GM11168 (cell line): ENCODE measurements at regions not wholly inside any gene's neighbourhood (a gene's known extent, or its start where the extent isn't known, plus 50 kb on each side); places are given as distances from the start of the nearest gene placed in this dataset.
"Not testable (repeated sequence)": the region's sequence is repeated elsewhere in the genome, so short reads cannot be mapped to it uniquely, and the experiment has no call there.

Experiments
- in situ Hi-C: fragments of 300-500 bp; cut with MboI; formaldehyde crosslinking; loops from one replicate; pipeline ENCODE4 v1.12.0; 2022; ENCODE audit warnings: low sequenced_read_pairs; ENCODE audit not compliant: unreplicated experiment

- in situ Hi-C loops: no loop called here
These were observed 940.0 kb upstream of the GRIA3 start for GRCh38 chrX:122244080-122244479.

- in situ Hi-C loops: no loop called here
These were observed 938.9 kb upstream of the GRIA3 start for GRCh38 chrX:122245175-122245574.

- in situ Hi-C loops: no loop called here
These were observed 938.1 kb upstream of the GRIA3 start for GRCh38 chrX:122245943-122246342.

GRCh38 chrX:122246937-122247336, 937.1 kb upstream of the GRIA3 start:
- in situ Hi-C loops: no loop called here

GRCh38 chrX:122248681-122249080, 935.4 kb upstream of the GRIA3 start:
- in situ Hi-C loops: no loop called here

- in situ Hi-C loops: no loop called here
These were observed 931.6 kb upstream of the GRIA3 start for GRCh38 chrX:122252454-122252853.

- in situ Hi-C loops: no loop called here
These were observed 915.7 kb upstream of the GRIA3 start for GRCh38 chrX:122268353-122268752.

GRCh38 chrX:122269243-122269781, 914.8 kb upstream of the GRIA3 start:
- in situ Hi-C loops: no loop called here

GRCh38 chrX:122270809-122271494, 913.1 kb upstream of the GRIA3 start:
- in situ Hi-C loops: no loop called here

GRCh38 chrX:122272011-122272410, 912.1 kb upstream of the GRIA3 start:
- in situ Hi-C loops: no loop called here

GRCh38 chrX:122279746-122280145, 904.3 kb upstream of the GRIA3 start:
- in situ Hi-C loops: no loop called here

- in situ Hi-C loops: not testable (repeated sequence)
These were observed 884.3 kb upstream of the GRIA3 start for GRCh38 chrX:122299822-122300221.

GRCh38 chrX:122301491-122301890, 882.6 kb upstream of the GRIA3 start:
- in situ Hi-C loops: no loop called here

- in situ Hi-C loops: no loop called here
These were observed 880.3 kb upstream of the GRIA3 start for GRCh38 chrX:122303761-122304160.

GRCh38 chrX:122344816-122345215, 839.3 kb upstream of the GRIA3 start:
- in situ Hi-C loops: no loop called here

- in situ Hi-C loops: no loop called here
These were observed 820.8 kb upstream of the GRIA3 start for GRCh38 chrX:122363112-122363795.

- in situ Hi-C loops: not testable (repeated sequence)
These were observed 808.5 kb upstream of the GRIA3 start for GRCh38 chrX:122375533-122375932.

- in situ Hi-C loops: no loop called here
These were observed 795.1 kb upstream of the GRIA3 start for GRCh38 chrX:122389005-122389404.

- in situ Hi-C loops: no loop called here
These were observed 765.3 kb upstream of the GRIA3 start for GRCh38 chrX:122418758-122419157.

GRCh38 chrX:122421434-122422121, 762.5 kb upstream of the GRIA3 start:
- in situ Hi-C loops: no loop called here

GRCh38 chrX:122422547-122422946, 761.5 kb upstream of the GRIA3 start:
- in situ Hi-C loops: no loop called here
